GM12872 (cell line): ENCODE measurements at regions not wholly inside any gene's neighbourhood (a gene's known extent, or its start where the extent isn't known, plus 50 kb on each side); places are given as distances from the start of the nearest gene placed in this dataset.

Source experiments
- CTCF ChIP-seq: IDR thresholded peaks from 3 replicates; pipeline ENCODE4 v1.5.1; 2011; ENCODE audit warnings: low read depth, mild to moderate bottlenecking, low read length, moderate library complexity; ENCODE audit not compliant: insufficient read depth

DNA sequence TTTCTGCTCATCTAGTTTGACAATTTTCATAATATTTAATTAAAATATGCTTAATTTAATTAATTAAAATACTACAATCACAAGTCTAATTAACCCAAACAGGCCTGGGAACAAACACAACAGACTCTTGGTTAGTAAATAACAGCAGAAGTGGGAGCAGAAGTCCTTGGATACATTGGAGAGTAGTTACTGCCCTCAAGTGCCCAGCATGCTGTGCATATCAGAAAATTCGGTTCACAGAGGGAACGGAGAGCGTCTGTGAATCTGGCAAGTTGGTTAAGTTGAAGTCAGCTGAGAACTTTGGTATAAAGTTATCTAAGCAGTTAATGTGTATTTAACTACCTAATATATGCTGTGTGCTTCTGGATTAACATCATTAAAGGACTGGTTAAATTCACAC is 87.0 kb upstream of the ATG10 start:
- no peak for TF ChIP-seq CTCF

- no peak for TF ChIP-seq CTCF
These were observed 88.5 kb upstream of the ATG10 start for GRCh38 chr5:81883371-81883770.

- no peak for TF ChIP-seq CTCF
These were observed 90.2 kb upstream of the ATG10 start for GRCh38 chr5:81881595-81881994.

DNA sequence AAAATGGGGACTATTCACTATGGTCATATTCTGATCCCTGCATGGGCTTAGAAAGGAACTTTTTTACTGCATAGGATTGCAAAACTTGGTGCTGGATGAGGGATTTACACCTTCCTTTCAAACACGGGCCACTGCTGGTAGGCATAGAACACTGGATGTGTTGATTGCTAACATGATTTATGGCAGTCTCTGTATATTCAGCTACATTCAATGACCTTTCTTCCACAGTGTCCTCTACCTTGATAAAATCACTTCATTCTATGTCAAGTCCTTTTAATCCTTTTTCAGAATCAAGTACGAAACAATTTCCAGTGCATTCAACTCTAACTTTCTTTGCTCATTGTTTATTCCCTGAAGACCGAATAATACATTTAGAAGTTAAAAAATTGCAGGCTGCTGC is 91.9 kb upstream of the ATG10 start:
- TF ChIP-seq CTCF, result no peak

- TF ChIP-seq CTCF, result no peak
These were observed 93.5 kb upstream of the ATG10 start for GRCh38 chr5:81878333-81878732.

DNA sequence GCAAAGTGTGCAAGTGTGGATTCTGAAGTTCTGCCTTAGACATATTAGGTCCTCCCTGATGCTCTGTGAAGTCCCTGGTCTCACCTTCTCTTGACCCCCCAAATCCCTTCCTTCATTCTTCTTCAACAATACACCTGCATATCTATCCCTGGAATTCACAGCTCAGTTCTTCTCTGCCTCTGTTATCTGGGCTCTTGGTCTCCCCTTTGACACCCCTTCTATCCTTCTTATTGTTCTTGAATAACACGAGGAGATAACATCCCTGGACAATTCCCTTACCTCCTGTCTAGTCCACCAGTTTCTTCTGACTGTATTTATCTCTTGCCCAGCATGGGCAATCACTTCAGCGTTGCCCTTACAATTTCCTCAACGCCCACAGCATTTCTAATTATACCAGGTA is 104.8 kb upstream of the ATG10 start:
- no peak for TF ChIP-seq CTCF

GRCh38 chr5:81860778-81861177 is 109.9 kb upstream of the SSBP2 start:
- no peak for TF ChIP-seq CTCF

DNA sequence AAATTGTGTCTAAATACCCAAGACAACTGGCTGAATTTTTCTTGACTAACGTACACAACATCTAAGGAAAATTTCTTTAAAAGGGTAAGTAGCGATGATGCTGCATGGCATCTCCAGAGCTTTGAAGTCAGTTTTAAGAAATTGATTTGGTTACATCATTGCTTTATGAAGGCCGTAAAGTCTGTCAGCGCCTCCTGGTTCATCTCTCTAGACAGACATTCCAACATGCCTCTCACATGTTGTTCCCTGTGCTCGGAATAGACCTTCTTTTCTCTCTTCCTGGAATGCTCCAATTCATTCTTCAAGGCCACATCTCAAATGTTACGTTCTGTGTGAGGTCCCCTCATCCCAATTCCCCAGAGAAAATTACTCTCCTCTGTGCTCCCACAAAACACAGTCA is 108.7 kb upstream of the SSBP2 start:
- no peak for TF ChIP-seq CTCF
